Stimulated activated CD4-positive, alpha-beta T cell treated with anti-CD3 and anti-CD28 coated beads, TNF-alpha, amount 100 ng/mL, for 24 hours (primary cell): ENCODE measurements at regions not wholly inside any gene's neighbourhood (a gene's known extent, or its start where the extent isn't known, plus 50 kb on each side); places are given as distances from the start of the nearest gene placed in this dataset.
"Not testable (repeated sequence)": the region's sequence is repeated elsewhere in the genome, so short reads cannot be mapped to it uniquely, and the experiment has no call there.

Experiments
- DNase-seq, 3 experiments: peaks; one replicate each; pipeline ENCODE4 v3.0.0-alpha.2; 2020; ENCODE audit warnings: low read depth in 3 of 3

DNA sequence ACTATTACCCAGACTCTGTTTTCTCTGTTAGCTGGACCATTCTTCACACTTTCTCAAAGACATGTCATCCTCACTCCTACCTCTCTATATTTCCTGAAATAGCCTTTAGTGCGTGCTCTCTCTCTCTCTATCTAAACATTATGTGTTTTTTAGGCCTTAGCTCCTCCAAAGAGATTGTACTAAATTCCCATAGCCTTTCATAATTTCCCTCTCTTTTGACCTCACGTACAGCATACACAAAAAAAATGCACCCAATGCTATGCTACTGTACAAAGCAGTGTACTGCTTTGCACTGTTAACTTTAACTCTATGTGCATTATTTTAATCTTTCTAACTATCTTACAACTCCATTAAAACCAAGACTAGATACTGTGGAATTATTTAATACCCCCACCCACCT, 288.4 kb downstream of the DAD1 start:
- DNase-seq = no peak

DNA sequence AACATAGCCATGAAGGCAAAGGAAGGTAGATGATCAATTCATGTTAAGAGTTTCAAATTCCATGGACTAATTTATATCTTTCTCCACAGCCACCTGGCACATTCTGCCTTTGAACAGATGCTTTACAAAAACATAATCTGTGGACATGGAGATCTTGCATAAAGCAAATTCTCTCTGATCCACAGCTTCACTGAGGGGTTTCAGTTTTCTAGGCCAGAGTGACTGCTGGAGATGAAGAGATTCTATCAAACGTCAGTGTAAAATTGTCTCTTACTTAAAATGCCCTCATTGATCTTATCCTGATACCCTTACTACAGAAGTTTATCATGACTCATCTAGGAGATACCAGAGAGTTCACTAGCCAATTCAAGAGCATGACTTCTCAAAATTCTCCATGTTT, 291.6 kb downstream of the DAD1 start:
- no peak for DNase-seq

- DNase-seq = no peak
Observed at GRCh38 chr14:22296722-22297121, 292.3 kb downstream of the DAD1 start.

DNA sequence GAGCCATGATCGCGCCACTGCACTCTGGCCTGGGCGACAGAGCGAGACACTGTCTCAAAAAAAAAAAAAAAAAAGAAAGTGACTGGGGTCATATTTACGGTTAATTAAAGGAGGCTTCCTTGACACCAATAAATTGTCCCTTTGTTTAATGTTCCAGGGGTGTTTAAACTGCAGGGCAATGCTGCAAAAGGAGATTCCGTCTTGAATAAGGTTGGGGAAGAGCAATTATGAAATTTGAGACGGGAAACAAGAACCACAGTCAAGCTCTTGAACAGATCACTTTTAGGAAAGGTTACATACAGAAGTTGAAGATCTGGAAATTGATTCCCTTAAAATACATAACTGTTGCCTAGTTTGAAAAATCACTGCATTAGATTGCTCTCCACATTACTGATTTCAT, 292.9 kb downstream of the DAD1 start:
- DNase-seq = no peak

- DNase-seq = no peak
Observed at GRCh38 chr14:22291406-22291805, 297.6 kb downstream of the DAD1 start.

GRCh38 chr14:22289570-22289969, 299.5 kb downstream of the DAD1 start:
- no peak for DNase-seq

DNA sequence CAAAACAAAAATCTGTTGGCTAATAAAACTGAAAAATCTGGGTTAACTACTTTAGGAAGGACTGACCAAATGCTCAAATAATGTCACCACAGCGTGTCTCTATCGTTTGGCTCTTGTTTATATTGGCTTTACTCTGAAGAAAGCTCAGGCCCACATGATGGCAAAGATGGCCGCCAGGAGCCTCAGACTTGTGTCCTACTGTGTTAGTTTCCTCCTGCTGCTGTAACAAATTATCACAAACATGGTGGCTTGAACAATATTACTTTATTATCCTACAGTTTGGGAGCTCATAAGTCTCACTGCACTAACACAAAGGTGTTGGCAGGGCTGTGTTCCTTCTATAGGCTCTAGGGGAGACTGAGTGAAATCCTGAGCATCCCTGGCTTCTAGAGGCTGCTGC, 303.0 kb downstream of the DAD1 start:
- no peak for DNase-seq

DNA sequence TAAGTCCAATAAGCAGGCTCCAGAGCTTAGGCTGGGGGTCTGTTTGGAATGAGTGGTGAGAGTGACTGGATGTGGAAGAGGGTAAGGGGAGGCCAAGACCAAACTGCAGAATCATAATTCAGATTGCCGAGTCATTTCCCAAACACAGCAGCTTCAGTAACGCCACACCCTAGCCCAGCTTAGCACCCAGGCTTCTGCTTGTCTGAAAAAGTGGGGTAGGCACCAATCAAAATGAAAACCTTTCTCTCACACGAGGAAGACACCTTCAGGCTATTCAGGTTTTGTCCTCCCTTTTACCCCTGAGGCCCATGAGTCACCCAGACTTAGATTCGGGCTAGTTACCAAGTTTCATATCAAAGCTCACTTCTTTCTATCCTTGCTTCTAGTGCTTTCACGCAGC, 306.1 kb downstream of the DAD1 start:
- DNase-seq = no peak

- DNase-seq = no peak
Observed at GRCh38 chr14:22282417-22282816, 306.6 kb downstream of the DAD1 start.

GRCh38 chr14:22281447-22281874, 307.6 kb downstream of the DAD1 start:
- DNase-seq = not testable (repeated sequence)

DNA sequence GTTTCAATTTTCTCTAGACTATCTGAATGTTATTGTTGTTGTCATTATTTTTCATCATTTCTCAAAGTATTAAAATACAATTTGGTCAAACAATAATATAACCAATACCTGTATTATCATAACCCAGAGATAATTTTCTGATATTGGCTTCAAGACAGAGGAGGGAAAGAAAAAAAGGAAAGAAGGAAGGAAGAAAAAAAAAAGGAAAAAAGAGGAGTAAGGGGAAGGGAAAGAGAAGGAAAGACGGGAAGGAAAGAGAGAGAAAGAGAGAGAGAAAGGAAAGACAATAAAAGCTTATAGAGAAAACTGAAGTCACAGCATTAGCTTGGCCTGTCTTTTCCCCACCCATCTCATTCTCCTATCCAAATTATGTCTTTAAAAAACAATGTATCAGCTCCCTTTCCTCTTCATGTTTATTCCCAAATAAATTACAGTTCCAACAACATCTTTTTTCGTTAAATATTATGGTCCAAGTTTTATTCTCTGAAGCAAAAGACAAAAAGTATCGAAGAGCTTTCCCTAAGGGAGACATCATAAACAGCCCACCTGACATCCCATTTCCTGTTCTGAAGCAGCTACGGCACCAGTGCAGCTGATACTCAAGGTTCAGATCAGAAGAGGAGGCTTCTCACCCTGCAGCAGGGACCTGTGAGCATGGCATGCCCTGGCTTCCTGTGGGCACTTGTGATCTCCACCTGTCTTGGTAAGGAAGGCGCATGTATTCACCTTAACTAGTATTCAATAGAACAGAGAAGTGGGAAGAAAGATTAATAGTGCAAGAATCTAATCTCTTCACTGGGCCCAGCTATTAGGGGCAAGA, 308.3 kb downstream of the DAD1 start:
- no peak for DNase-seq

DNA sequence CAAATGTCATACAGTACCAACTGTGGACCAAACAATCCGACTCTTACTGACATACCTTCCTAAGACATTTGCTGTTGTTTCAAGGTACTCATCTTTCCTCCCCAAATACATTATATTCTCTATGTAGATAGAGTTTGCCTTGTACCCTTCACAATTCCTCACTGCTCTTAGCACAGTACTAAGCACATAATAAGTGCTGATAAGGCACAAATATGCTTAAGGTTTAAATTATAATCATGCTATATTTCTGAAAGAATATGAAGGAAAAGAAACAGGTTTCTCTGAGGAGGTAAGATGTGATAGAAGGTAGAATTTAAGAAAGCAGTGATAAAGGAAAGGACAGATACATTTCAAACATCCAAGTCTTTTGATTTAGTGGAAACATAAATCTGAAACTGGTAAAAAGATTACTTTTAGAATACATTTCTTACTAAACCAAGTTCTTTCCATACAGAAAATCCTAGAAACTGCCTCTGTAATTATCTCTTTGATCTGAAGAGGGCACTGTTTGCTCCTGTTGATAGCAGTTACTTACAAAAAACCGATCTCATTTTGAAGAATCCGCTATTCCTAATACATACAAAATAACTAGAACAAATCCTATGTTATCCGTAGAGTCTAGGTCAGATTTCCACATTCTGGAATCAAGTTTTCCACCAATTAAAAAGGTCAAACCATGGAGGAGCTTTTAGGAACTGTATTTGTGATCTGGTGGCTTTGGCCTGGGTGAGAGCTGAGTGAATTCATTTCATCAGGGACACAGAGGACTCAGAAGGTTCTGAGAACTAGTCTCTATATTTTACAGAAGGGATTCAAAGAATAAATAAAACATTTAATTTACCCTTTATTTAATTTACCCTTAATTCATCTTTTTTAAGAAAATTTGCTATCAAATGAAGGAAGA, 311.9 kb downstream of the DAD1 start:
- no peak for DNase-seq

DNA sequence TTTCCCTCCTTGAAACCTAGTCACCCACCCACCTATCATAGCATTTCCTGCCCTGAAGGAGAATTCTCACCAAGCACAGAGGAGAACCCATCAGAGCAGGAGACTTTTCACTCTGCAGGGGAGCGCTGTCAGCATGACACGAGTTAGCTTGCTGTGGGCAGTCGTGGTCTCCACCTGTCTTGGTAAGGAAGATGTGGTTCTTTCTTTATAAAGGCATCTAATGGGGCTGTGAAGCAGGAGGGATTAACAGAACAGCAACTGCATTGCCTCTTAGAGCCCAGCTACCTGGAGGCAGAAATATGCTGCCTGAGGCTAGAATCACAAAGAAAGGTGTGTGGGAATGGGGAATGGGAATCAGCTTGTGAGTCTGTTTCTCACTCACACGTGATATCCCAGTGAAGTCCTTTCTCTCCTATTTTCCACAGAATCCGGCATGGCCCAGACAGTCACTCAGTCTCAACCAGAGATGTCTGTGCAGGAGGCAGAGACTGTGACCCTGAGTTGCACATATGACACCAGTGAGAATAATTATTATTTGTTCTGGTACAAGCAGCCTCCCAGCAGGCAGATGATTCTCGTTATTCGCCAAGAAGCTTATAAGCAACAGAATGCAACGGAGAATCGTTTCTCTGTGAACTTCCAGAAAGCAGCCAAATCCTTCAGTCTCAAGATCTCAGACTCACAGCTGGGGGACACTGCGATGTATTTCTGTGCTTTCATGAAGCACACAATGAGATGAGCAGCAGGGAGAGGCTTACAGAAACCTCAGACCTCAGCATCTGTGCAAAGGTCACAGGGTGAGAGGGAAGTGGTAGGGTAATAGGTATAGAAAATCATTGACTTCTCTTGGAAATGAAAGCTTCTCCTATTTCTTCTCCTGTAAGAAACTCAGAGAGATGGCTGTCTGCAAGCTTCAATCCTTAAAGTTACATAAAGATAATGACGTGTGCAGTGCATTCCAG, 316.9 kb downstream of the DAD1 start:
- DNase-seq = no peak

DNA sequence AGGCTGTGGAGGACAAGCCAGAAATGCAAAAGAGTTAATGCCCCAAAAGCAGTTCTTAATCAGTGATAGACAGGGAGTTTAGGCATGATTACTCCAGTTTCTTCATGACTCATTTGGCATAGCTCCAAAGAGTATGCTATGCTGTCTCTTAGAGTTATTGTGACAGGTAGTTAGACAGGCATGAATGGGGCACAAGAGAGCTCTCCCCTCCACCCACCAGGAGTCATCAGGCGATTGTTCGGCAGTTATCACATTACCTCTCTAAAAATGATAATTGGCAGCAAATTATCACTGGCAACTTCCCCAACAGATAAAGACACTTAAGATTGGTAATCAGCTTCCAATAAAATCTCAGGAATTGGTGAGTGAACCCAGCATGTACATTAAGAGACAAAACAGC, 320.1 kb downstream of the DAD1 start:
- no peak for DNase-seq

GRCh38 chr14:22266683-22267082, 322.3 kb downstream of the DAD1 start:
- no peak for DNase-seq

DNA sequence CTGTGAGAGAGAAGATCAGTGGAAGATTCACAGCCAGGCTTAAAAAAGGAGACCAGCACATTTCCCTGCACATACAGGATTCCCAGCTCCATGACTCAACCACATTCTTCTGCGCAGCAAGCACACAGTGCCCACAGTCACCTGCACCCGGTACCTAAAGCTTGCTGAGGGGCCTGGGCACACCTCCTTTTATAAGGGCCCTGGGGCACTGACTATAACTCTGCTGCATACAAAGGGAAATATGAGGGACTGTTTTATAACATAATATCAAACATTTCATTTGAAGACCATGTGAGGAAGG, 322.9 kb downstream of the DAD1 start:
- no peak for DNase-seq

DNA sequence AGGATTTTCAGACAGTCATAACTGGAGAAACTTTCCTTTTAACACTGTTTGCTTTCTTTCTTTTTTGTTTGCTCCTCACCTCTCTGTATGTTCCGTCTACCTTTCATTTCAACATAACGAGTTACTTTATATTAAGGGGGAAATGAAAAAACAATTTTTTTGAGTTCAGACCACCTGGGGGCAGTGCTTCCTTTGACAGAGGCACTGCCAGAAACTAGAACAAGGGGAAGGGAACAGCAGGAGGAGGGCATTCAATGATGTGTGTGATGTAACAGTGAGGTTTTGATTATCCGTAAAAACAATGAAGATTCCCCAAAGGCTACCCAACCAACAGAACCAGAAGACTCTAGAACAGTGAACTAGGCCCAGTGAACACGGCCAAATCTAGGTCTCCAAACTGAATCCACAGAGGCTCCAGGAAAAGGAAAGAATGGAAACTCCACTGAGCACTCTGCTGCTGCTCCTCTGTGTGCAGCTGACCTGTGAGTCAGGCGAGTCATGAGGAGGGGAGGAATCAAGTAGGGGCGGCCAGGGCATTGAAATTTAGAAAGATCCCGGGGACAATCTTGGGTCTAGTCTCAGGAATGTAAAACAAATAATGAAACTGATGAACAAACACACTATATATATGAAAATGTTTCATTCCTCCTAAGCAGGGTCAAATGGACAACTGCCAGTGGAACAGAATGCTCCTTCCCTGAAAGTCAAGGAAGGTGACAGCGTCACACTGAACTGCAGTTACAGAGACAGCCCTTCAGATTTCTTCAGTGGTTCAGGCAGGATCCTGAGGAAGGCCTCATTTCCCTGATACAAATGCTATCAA, 323.5 kb downstream of the DAD1 start:
- no peak for DNase-seq

DNA sequence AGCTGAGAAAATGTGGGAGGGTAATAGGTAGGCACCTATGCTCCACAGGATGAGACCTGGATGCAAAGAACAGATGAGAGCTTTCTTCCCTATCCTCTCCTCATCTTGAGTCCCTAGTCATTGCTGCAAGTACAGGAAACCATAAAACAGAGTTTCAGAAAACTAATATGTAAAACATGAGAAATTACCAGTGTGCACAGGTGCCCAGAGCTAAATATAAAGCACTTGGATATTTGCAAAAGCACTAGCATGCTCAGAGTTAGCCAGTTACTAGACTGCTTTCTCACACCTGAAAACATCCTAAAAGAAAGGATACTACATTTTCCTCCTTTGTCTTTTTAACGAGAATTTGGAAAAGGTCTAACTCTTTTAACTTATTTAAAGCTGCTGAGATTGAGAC, 324.3 kb downstream of the DAD1 start:
- no peak for DNase-seq

- no peak for DNase-seq
Observed at GRCh38 chr14:22263961-22264360, 325.1 kb downstream of the DAD1 start.

DNA sequence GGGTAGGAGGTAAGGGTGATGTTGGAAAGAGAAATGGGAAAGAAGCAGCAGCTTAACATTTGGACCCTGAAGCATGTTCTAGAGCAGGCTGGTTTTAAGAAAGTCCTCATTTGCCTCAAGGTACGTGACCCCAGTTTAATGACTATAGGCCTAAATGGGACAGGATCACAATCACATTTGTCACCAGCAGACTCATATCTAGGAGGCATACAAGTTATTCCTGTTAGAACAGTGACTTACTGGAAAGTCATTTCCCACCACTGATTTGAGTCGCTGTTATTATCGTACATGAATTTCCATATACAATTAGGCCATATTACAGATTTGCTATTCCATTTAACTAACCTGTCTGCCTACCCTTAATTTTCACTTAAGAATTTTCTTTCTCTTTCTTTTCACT, 326.1 kb downstream of the DAD1 start:
- no peak for DNase-seq
